ENCODE measurements at regions not wholly inside any gene's neighbourhood (a gene's known extent, or its start where the extent isn't known, plus 50 kb on each side); places are given as distances from the start of the nearest gene placed in this dataset.

DNA sequence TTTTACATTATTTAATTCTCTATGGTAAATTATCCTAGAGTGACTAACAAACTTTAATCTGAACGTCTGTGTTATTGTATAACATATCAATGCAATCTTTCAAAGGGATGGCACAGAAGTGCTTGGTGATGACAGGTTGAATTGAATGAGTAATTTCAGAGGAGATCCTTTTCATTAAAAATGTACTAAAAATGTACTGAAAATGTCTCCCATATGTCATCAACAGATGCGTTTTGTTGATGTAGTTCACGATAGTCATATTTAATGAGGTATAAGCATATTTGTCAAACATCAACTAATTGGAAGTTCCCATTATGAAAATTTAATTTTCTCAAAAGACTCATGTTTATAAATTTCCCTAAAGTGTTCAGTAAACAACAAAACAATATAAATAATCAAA lies 1434.7 kb upstream of the PCDH20 start:
- no peak for TF ChIP-seq POLR2A (IDR thresholded peaks at IDR 0.05)
- TF ChIP-seq, protein P1, sequence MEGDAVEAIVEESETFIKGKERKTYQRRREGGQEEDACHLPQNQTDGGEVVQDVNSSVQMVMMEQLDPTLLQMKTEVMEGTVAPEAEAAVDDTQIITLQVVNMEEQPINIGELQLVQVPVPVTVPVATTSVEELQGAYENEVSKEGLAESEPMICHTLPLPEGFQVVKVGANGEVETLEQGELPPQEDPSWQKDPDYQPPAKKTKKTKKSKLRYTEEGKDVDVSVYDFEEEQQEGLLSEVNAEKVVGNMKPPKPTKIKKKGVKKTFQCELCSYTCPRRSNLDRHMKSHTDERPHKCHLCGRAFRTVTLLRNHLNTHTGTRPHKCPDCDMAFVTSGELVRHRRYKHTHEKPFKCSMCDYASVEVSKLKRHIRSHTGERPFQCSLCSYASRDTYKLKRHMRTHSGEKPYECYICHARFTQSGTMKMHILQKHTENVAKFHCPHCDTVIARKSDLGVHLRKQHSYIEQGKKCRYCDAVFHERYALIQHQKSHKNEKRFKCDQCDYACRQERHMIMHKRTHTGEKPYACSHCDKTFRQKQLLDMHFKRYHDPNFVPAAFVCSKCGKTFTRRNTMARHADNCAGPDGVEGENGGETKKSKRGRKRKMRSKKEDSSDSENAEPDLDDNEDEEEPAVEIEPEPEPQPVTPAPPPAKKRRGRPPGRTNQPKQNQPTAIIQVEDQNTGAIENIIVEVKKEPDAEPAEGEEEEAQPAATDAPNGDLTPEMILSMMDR (IDR thresholded peaks at IDR 0.05), result no peak
